HEK293 (cell line): ENCODE measurements at regions not wholly inside any gene's neighbourhood (a gene's known extent, or its start where the extent isn't known, plus 50 kb on each side); places are given as distances from the start of the nearest gene placed in this dataset.

Experiments used
- BCL11A ChIP-seq: fragments of 450-650 bp; formaldehyde crosslinking; IDR thresholded peaks from 2 replicates; pipeline ENCODE4 v1.5.1; 2016; ENCODE audit warnings: low read depth, missing biosample characterization, missing genetic modification characterization
- GLIS2 ChIP-seq: fragments of 450-650 bp; formaldehyde crosslinking; IDR thresholded peaks from 2 replicates; pipeline ENCODE4 v1.5.1; 2016; ENCODE audit warnings: missing biosample characterization, missing genetic modification characterization
- HOXC10 ChIP-seq: sonication (generic); formaldehyde crosslinking; IDR thresholded peaks from 2 replicates; pipeline ENCODE4 v1.8.1; 2023; ENCODE audit warnings: mild to moderate bottlenecking, missing genetic modification reagents
- YY1 ChIP-seq: fragments of 450-650 bp; formaldehyde crosslinking; IDR thresholded peaks from 2 replicates; pipeline ENCODE4 v1.5.1; 2018; ENCODE audit warnings: missing biosample characterization, missing genetic modification characterization
- ZBTB11 ChIP-seq: fragments of 450-650 bp; formaldehyde crosslinking; conservative IDR thresholded peaks from 2 replicates; pipeline ENCODE4 v1.5.1; 2016; ENCODE audit warnings: low read depth, missing biosample characterization, missing genetic modification characterization
- ZBTB21 ChIP-seq: fragments of 450-650 bp; formaldehyde crosslinking; IDR thresholded peaks from 2 replicates; pipeline ENCODE4 v1.5.1; 2017; ENCODE audit warnings: missing biosample characterization, missing genetic modification characterization
- ZBTB48 ChIP-seq: fragments of 450-650 bp; formaldehyde crosslinking; IDR thresholded peaks from 2 replicates; pipeline ENCODE4 v1.5.1; 2016; ENCODE audit warnings: missing biosample characterization, missing genetic modification characterization
- ZBTB49 ChIP-seq: fragments of 450-650 bp; formaldehyde crosslinking; IDR thresholded peaks from 2 replicates; pipeline ENCODE4 v1.5.1; 2016; ENCODE audit warnings: missing biosample characterization, missing genetic modification characterization, low read depth
- ZNF274 ChIP-seq, 2 experiments: fragments of 200-500 bp in 1 of 2; fragments of 450-650 bp in 1 of 2; sonication (Bioruptor generic) in 1 of 2; formaldehyde crosslinking in 1 of 2; IDR thresholded peaks; 2 replicates each; pipeline versions ENCODE4 v1.5.1 to v1.6.1; 2014 to 2016; ENCODE audit warnings: borderline replicate concordance in 1 of 2, inconsistent platforms in 1 of 2, low read length in 1 of 2, missing biosample characterization in 1 of 2, missing genetic modification characterization in 1 of 2
- ZNF302 ChIP-seq: fragments of 450-650 bp; formaldehyde crosslinking; IDR thresholded peaks from 2 replicates; pipeline ENCODE4 v1.5.1; 2016; ENCODE audit warnings: missing biosample characterization, missing genetic modification characterization, low read depth
- ZNF362 ChIP-seq: fragments of 450-650 bp; formaldehyde crosslinking; IDR thresholded peaks from 2 replicates; pipeline ENCODE4 v1.5.1; 2016; ENCODE audit warnings: missing biosample characterization, missing genetic modification characterization
- ZNF610 ChIP-seq: fragments of 450-650 bp; formaldehyde crosslinking; IDR thresholded peaks from 2 replicates; pipeline ENCODE4 v1.5.1; 2016; ENCODE audit warnings: missing biosample characterization, missing genetic modification characterization, borderline replicate concordance
- TF ChIP-seq, protein P1 (sequence below): fragments of 450-650 bp; formaldehyde crosslinking; IDR thresholded peaks from 2 replicates; pipeline ENCODE4 v1.5.1; 2016; ENCODE audit warnings: missing biosample characterization, missing genetic modification characterization
- TF ChIP-seq, protein P2 (sequence below): fragments of 450-650 bp; formaldehyde crosslinking; IDR thresholded peaks from 2 replicates; pipeline ENCODE4 v1.5.1; 2016; ENCODE audit warnings: missing biosample characterization, missing genetic modification characterization

DNA sequence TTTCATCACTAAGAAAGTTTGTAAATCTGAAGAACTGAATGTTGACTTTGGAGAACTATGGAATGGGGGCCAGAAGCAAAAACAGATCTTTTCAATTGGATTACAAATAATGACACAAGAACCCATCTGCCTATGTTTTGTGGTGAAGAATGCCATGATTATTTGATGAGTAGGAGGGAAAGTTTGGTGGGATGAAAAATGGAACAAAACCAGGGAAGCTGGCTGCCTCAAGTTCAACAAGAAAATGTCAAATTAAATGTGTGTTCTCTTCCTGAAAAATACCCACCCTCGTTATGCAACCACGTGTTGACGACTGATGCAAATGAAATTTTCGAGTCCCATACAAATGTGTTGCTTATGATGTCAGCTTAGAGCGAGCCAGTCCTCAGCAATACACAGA, 208.5 kb downstream of the GPR37 start:
- TF ChIP-seq ZNF610 (tag by site-specific recombination) (no peak), ZNF302 (tag by site-specific recombination) (no peak), YY1 (no peak), ZNF274 (IDR thresholded peaks at IDR 0.05; ENCODE audit: low read length) (no peak), ZNF274 (tag by site-specific recombination; IDR thresholded peaks at IDR 0.05; ENCODE audit: borderline replicate concordance) (no peak), ZBTB11 (tag by site-specific recombination) (no peak), ZBTB49 (no peak), ZNF362 (tag by site-specific recombination) (no peak), ZBTB48 (no peak), HOXC10 (CRISPR knock-in tag) (no peak), BCL11A (tag by site-specific recombination) (no peak), ZBTB21 (tag by site-specific recombination) (no peak), GLIS2 (tag by site-specific recombination) (no peak)
- TF ChIP-seq, protein P1, sequence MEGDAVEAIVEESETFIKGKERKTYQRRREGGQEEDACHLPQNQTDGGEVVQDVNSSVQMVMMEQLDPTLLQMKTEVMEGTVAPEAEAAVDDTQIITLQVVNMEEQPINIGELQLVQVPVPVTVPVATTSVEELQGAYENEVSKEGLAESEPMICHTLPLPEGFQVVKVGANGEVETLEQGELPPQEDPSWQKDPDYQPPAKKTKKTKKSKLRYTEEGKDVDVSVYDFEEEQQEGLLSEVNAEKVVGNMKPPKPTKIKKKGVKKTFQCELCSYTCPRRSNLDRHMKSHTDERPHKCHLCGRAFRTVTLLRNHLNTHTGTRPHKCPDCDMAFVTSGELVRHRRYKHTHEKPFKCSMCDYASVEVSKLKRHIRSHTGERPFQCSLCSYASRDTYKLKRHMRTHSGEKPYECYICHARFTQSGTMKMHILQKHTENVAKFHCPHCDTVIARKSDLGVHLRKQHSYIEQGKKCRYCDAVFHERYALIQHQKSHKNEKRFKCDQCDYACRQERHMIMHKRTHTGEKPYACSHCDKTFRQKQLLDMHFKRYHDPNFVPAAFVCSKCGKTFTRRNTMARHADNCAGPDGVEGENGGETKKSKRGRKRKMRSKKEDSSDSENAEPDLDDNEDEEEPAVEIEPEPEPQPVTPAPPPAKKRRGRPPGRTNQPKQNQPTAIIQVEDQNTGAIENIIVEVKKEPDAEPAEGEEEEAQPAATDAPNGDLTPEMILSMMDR (tag by site-specific recombination), result no peak
- TF ChIP-seq, protein P2, sequence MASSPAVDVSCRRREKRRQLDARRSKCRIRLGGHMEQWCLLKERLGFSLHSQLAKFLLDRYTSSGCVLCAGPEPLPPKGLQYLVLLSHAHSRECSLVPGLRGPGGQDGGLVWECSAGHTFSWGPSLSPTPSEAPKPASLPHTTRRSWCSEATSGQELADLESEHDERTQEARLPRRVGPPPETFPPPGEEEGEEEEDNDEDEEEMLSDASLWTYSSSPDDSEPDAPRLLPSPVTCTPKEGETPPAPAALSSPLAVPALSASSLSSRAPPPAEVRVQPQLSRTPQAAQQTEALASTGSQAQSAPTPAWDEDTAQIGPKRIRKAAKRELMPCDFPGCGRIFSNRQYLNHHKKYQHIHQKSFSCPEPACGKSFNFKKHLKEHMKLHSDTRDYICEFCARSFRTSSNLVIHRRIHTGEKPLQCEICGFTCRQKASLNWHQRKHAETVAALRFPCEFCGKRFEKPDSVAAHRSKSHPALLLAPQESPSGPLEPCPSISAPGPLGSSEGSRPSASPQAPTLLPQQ (tag by site-specific recombination), result no peak
